Suprapubic skin (tissue), 4 donors: ENCODE measurements at regions not wholly inside any gene's neighbourhood (a gene's known extent, or its start where the extent isn't known, plus 50 kb on each side); places are given as distances from the start of the nearest gene placed in this dataset.

Experiments used
- EP300 ChIP-seq: sonication (generic); formaldehyde crosslinking; IDR thresholded peaks from one replicate; pipeline ENCODE4 v1.6.1; 2017; ENCODE audit warnings: antibody characterized with exemption
- POLR2A ChIP-seq, 2 donors: fragments of 450-650 bp; IDR thresholded peaks; one replicate each; pipeline ENCODE4 v1.6.1; 2017; ENCODE audit warnings: antibody characterized with exemption in 2 of 2, mild to moderate bottlenecking in 2 of 2, moderate library complexity in 2 of 2
- POLR2AphosphoS5 ChIP-seq, 3 donors: sonication (generic); formaldehyde crosslinking; IDR thresholded peaks; one replicate each; pipeline ENCODE4 v1.6.1; 2017; ENCODE audit warnings: antibody characterized with exemption in 3 of 3
- TF ChIP-seq, protein P1 (sequence below), 2 donors: fragments of 200-600 bp in 1 of 2; fragments of 450-650 bp in 1 of 2; sonication (generic) in 1 of 2; IDR thresholded peaks; one replicate each; pipeline ENCODE4 v1.5.1; 2016 to 2019; ENCODE audit warnings: antibody characterized with exemption in 2 of 2, mild to moderate bottlenecking in 1 of 2, moderate library complexity in 1 of 2

DNA sequence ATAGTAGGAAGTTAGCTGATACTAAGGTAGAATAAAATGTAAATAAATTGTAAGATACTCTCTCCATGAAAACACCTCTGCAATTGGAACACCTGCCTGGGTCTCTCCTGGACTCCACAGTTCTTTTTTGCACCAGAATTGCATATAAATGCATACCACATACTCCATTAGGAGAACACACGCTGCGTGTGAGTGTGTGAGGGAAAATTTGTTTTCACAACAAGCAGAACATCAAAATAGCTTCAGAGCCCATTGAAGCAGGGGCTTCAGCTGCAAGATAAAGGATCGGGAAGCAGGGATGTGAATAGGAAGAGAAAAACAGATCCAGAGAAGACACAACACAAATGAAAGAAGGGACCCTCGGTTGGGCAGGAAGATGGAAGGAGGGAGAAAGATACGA lies 389.8 kb upstream of the BRINP1 start:
- TF ChIP-seq, protein P1, sequence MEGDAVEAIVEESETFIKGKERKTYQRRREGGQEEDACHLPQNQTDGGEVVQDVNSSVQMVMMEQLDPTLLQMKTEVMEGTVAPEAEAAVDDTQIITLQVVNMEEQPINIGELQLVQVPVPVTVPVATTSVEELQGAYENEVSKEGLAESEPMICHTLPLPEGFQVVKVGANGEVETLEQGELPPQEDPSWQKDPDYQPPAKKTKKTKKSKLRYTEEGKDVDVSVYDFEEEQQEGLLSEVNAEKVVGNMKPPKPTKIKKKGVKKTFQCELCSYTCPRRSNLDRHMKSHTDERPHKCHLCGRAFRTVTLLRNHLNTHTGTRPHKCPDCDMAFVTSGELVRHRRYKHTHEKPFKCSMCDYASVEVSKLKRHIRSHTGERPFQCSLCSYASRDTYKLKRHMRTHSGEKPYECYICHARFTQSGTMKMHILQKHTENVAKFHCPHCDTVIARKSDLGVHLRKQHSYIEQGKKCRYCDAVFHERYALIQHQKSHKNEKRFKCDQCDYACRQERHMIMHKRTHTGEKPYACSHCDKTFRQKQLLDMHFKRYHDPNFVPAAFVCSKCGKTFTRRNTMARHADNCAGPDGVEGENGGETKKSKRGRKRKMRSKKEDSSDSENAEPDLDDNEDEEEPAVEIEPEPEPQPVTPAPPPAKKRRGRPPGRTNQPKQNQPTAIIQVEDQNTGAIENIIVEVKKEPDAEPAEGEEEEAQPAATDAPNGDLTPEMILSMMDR (IDR thresholded peaks at IDR 0.05): no peak
- no peak for TF ChIP-seq POLR2A (IDR thresholded peaks at IDR 0.05)
- no peak for TF ChIP-seq POLR2AphosphoS5 (IDR thresholded peaks at IDR 0.05)
- no peak for TF ChIP-seq EP300
